ENCODE measurements at regions not wholly inside any gene's neighbourhood (a gene's known extent, or its start where the extent isn't known, plus 50 kb on each side); places are given as distances from the start of the nearest gene placed in this dataset.
A peak's percentile ranks its signal among the peaks of the same experiment; 100 is the strongest.
"Not testable (repeated sequence)": the region's sequence is repeated elsewhere in the genome, so short reads cannot be mapped to it uniquely, and the experiment has no call there.

DNA sequence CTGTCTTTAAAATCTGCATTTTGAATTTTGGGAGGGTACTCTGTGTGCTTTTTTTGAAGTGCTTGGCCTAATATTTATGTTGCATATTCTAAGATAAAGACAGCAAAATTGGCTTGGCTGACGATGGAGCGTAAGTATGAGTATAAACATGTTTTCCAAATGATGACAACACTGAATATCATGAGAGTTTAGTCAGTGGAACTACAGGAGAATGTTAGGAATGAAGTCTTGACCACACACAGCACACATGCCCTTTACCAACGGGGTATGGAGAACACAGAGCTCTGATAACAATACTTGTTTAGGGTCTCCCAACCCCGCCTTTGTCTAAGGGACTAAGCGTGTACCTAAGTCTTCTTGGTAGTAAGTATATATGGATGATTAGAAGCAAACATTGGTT is 253.9 kb upstream of the FZD8 start:
- no peak for DNase-seq (ENCODE audit: low spot score)

DNA sequence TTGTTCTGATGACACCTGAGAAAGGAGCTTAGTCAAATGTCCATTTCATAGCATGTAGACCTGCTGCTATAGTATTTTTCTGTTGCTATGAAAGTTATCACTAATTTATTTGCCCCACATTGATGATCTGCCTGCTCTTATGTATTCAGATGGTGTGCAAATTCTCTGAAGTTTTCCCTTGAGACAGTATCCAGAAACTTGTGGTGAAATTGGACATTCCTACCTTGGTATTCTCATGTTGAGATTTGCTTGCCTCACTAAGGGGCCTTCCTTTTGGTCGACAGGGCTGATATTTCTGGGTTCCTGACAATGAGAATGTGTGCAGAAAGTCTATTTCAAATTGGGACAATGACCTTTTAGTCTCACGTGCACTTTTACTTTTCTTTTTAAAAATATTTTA is 253.2 kb upstream of the FZD8 start:
- DNase-seq (ENCODE audit: low spot score), result no peak

DNA sequence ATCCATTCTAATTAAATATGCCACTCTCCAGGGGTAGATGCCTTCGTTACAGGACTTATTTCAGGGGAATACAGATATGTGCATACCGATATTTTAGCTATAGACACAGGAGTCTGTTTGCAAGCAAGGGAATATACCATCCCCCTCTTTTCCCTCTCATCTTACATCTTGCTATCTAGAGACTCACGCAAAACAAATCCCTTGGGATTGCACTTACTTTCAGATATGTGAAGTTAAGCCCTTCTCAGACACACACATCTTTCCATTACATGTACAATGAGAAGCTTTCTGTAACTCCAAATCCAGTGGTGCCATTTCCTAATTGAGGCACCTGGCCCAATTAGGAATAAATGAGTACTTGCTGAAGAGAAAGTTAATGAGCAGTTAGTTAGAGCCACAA is 250.4 kb upstream of the FZD8 start:
- no peak for DNase-seq (ENCODE audit: low spot score)

DNA sequence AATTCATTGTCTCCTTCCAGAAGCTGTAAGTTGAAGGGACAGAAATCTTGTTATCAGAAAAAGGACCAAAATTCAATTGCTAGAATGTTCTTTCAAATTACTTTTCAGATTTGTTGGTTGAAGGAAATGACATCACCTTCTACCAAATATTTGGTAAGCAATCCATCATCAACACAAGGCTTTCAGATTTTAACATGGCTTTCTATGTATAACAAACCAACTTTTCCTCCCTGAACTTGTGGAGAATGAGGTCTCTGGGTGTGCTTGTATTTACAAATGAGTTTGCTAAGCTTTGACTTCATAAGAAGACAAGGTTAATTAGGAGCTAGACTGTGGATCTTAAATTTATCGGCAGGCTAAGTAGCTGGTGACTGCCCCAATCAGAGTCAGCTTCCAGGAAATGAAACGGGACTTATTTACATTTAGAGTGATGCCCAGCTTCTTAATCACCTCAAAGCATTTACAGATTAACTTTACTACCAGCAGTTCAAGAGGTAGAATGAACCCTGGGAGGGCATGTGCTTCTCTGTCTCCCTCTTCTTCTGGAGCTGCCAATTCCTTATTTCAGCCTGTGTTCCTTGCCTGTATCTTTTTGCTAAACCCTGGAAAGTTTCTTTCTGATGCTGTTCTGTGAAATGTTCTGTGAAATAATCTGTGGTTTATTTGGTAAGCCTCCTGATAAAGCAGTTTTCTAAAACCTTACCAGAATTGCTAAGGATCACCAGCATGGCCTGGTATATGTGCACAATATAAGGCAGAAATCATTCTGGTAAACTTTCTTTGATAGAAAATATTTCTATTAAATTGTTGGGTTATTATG is 248.8 kb upstream of the FZD8 start:
- no peak for DNase-seq (ENCODE audit: low spot score)

DNA sequence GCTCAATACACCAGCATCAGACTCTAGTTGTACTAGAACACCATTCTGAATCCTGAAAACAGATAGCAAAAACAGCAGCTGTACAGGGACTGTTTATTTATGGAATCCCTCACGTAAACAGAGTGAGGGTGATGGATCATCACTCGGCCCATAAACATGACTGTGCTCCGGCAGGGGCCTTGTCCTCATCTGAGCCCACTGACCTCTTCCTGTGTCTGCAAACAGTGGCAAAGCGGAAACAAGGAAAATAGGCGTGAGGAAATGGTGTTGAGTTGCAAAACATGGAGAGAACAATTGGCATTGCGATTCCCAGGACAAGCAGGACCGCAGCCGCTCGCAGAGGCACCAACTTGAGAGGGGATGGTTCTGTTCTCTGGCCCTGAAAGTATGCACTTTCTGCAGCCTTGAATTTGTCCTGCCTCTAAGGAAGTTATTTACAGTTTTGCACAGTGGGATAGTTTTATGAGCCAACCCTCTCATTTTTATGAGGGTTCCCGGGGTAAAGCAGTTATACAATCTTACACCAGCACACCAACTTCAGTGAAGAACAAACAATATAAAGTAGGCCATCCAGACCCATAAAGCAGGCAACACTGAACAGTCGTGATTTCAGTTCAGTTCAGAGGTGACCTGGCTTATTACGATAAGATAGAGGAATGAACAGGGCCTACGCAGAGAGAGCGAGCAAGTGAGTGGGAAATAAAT is 248.0 kb upstream of the FZD8 start:
- no peak for DNase-seq (ENCODE audit: low spot score)

DNA sequence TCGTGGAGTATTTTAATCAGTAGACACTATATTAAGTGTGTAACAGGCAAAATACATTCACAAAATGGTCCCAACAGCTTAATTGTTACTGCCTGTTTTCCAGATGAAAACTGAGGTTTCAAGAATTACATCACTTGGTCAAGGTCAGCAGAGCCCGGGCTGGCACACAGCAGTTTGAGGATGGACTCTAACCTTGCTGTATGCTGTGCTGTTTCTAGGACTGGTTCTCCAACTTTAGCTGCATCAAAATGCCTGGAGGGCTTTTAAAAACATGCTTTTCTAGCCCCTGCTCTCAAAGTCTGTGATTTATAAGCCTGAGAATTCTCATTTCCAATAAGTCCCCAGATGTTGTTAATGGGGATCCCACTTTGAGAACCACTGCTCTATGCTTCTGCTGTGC is 247.1 kb upstream of the FZD8 start:
- no peak for DNase-seq (ENCODE audit: low spot score)

DNA sequence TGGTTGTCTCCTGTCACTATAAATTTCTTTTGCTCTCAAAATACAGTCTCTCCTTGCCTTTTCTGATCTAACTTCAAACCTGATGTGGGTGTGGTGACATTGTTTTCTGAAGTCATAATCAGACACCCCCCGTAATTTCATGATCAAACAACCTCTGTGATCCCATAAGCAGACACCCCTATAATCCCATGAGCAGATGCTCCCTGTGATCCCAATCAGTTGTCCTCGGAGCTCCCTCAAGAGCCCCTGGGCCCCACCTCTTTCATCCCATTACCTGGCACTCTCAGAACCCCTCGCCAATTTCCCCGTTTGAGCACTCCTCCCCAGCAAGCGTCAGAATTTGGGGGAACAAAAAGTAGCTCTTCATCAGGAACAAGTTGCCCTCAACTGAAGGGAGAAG is 246.3 kb upstream of the FZD8 start:
- no peak for DNase-seq (ENCODE audit: low spot score)

DNA sequence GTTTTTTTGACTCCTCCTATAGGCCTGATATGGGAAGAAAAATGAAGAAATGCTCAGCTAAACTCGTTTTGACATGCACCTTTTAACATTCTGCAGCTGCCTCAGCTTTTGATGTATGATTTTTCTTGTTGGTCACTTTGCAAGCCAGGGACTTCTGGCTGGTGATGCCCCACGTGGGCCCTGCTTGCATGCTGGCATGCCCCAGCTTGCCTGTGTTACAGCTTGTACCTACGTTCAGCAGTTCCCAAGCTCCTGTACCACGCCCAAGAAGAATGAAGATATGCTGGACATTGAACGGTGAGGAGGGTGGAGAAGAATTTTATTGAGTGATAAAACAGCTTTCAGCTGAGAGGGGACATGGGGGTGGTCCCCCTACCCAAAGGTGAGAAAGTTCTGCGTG is 245.6 kb upstream of the FZD8 start:
- no peak for DNase-seq (ENCODE audit: low spot score)

DNA sequence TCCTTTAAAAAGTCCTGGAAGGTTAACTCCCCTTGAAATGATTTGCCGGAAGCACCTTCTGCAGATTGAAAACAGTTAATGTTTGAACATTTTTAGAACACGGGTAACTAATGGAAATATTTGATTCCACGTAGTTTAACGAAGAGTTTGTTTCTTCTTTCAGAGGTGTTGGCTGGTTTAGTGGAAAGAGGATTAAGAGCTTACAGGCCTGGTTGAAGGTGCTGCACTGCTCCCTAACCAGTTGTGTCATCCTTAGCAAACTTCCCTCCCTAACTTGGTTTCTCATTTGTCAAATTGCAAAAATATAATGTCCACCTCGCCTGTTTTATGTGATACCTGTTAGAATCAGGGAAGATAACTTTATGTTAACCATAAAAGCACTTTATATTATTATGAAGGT is 243.0 kb upstream of the FZD8 start:
- DNase-seq (ENCODE audit: low spot score), result no peak

DNA sequence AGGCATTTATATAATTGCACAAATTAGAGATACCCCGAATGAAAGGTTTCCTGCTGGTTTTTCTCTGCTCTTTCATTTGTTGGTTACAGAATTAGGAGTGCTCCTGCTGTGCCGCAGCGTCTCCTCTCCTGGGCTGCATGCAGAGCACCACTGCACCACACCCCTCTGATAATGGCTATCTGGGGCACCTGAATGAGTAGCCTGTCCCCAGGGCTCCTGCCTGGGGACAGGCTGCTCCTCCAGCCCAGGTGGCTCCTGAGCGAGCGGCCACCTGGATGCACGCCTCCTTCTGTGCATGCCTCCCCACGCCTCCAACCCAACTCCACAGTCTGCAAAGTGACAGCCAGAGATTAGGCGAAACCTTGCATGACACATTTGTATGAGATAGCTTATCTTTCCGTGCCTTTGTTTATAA is 242.6 kb upstream of the FZD8 start:
- DNase-seq (ENCODE audit: low spot score), result peak; percentile 18

DNA sequence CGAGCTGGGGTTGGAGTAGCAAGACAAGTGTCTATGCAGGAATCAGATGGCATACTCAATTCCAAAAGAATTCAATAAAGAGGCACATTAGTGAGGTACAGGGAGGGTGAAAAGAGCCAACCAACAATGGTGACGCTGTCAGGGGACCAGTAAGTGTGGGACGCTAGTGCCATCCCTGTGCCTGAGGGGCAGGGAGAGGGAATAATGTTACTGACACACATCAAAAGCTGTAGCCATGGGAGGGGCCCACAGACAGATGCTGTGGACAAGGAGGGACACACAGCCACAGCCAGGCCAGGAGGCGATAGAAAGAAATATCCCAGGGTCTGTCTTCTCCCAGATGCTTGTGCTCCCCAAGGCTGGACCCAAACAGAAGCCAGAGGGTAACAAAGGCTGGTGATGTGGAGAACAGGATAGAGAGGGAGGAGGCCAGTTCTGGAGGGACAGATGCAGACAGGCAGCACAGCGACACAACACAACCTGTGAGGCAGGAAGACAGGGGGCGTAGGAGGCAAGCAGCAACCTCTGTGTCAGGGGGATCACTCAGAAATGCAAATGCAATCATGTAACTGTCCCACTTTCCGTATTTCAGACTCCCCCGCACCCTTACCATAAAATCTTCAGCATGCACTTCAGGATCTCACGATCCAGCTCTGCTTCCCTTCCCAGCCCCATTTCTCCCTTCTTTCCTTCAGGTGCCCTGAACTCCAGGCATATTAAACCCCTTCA is 240.5 kb upstream of the FZD8 start:
- no peak for DNase-seq (ENCODE audit: low spot score)

DNA sequence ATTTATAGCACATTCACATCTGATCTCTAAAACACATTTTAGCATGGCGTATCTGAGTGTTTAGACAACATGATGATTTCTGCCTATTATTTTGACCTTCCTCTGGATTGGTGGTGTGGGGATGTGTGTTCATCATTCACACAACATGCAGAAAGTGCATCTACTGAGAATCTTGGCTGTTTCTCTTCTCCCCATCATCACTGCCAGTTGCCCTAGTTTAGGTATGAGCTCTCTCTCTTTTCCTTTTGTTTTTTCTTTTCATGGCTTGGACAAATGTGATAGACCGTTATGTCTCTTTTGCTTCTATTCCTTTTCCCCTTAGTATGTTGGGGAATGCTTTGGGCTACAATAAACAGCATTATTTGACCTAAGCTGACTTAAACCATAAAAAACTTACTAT is 239.2 kb upstream of the FZD8 start:
- DNase-seq (ENCODE audit: low spot score), result no peak

DNA sequence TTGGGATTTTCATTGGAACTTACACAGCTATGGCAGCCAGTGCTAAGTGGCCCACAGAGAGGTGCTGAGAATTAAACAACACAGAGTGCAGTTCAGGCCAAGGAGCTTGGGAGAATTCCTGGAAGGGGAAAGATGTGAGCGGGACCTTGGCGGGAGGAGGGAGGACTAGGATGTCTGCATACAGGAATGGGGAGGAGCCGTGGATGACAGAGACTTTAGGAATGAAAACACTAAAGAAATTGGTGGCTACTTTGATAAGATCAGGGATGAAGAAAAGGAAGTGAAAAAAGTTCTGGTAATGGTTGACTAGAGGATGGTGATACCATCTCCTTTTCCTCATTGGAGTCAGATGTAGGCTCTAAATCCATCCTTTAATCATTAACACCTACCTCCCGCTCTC is 234.2 kb upstream of the FZD8 start:
- no peak for DNase-seq (ENCODE audit: low spot score)

DNA sequence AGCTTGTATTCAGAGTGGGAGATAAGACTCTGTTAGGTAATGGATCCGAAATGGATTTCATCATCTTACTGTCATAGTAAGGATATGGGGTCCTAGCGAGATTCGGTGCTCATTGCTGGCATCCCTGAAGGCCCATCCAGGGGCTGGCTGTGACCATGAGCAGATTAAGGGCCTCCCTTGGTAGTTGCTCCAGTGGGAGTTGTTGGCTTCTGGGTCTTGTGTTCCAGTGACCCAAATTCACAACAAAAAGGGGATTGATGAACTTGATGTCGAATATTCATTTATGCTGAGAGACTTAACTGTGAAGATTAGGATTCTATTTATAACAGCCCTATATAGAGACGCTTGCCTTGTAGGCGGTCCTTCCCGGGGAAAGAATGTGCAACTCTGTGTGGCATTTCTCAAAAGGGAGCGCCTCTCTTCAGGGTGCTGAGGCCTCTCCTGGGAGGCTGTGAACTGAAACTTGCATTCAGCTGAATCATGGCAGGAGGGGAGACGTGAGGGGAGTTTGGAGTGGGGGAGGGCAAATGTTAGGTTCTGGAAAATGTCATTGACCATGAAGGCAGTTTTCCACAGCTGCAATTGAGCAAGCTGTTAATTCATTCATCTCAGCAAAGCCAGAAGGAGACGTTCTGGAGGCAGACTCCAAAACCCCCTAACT is 233.1 kb upstream of the FZD8 start:
- DNase-seq (ENCODE audit: low spot score), result no peak

DNA sequence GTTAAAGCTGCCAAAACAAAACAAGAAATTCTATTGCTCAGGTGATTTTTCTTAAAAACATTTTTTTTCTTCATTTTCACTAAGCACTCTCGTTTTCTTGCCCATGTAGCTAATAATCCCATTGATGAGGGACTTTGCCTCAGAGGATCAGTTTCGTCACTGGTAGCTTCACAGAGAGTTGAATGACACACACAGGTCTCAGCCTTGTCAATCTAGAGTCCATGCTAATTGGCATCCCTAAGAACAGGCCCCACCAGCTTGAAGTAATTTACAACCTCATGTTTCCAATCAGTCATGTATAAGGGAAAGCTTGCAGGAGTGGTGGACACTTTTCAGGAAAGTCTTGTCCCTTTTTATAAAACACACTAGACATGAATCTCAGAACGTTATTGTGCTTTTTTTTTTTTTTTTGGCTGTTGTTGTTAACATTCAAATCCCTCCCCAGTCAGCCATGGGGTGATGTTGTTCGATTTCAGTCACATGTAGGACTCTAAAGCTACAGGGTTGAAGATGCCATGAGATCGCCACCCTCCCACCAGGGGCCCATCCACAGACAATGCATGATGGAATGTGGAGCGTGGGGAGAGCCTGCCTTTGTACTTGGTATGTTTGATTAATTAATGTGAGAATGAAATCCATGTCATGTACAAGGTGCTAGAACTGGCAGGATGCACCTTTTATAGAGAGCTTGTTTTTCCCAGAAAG is 232.4 kb upstream of the FZD8 start:
- no peak for DNase-seq (ENCODE audit: low spot score)

DNA sequence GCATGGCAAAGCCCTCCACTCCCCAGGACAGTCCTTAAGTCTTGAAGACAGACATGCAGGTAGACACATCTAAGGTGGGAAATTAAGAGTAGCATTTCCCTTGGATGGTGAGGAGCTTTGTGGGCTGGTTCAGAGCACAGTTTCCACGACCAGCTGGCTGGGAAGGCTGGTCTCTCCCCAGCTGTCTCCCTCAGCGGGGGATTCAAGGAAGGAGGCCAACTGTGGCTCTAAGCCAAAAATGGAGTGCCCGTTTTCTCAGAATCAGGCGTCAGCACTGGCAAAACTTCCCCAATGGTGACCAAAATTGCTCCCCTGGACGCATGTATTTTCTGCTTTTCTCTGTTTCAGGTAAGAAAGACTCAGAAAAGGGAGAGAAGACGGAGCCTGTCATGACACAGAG is 230.6 kb upstream of the FZD8 start:
- DNase-seq (ENCODE audit: low spot score), result peak; percentile 46

DNA sequence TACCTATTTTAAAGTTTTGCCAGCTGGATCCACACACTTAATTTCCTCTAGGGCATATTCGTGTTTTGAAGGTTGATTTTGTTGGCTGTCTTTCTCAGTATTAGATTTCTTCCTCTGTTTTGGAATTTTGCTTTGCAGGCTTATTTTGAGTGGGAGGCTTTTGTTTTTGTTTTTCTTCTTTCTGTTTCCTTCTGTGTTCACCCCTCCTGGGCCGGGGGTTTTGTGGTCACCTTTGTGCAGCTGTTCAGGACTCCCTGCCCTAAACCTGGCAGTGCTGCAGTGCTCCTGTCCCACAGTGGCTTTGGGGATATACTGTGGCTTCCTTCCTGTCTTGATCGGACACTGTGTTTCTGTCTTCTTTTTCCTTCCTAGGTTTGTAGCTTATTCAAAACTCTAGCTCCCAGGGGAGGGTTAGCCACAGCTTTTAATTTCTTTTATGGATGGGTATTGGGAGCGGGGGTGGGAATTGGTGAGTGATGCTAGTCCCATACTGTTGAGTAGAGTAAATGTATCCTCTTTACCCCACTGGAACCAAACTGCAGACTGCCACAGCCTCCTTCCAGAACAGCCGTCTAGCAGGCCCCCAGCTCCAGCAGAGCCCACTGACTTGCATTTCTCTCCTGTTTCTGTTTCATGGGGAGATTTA is 228.7 kb upstream of the FZD8 start:
- no peak for DNase-seq (ENCODE audit: low spot score)

DNA sequence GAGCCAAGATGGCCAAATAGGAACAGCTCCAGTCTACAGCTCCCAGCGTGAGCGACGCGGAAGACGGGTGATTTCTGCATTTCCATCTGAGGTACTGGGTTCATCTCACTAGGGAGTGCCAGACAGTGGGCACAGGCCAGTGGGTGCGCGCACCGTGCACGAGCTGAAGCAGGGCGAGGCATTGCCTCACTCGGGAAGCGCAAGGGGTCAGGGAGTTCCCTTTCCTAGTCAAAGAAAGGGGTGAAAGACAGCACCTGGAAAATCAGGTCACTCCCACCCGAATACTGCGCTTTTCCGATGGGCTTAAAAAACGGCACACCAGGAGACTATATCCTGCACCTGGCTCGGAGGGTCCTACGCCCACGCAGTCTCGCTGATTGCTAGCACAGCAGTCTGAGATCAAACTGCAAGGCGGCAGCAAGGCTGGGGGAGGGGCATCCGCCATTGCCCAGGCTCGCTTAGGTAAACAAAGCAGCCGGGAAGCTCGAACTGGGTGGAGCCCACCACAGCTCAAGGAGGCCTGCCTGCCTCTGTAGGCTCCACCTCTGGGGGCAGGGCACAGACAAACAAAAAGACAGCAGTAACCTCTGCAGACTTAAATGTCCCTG is 216.7 kb upstream of the FZD8 start:
- DNase-seq (ENCODE audit: low spot score), result not testable (repeated sequence)

DNA sequence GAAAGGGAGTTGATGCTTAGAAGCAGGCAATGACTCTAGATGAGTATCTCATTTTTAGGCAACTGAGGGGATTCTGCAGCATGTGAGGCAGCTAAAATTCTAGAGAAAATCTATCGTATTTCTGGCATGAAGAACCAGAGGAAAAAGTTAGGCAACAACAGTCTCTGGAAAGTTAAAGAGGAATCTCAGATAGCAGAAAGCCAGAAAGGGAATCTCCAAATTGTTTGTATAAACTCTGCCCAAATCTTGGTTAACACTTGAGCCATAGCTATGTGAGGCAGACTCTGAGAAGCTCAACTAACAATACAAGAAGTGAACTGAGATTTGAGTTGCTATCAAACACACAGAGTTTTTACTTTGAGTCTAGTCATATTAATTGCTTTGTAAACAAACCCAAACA is 215.8 kb upstream of the FZD8 start:
- DNase-seq (ENCODE audit: low spot score), result no peak

DNA sequence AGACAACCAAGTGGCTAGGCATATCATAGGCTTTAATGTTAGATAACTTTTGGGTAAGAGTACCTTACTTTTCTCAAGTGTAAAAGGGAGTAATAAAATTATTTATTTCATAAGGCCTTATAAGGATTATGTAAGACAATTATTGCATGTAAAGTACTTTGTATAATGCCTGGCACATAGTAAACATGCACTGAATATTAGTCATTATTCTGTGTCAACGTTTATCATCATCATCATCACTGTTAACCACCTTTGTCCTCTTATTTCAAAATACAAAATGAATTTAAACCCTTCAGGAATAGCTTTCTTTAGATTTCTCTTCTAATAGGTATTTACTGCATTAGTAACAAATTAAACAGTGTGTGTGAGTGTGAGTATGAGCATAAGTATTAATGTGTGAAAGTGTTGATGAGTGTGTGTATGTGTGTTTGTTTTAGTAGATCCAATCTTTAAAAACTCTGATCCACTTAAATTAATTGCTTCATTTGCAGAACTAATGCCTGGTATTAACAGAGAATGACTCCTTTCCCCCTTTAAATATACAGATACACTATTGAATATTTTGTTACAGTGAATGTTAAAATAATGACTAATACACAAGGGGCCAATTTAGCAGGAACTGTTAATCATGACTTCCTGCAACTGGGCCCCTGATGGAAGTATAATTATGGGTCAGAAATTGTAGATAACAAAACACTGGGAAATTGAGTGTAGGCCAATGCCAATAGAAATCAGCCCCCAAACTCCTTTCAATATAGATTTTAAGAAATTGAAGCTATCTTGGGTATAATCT is 213.3 kb upstream of the FZD8 start:
- DNase-seq (ENCODE audit: low spot score), result no peak

All from cerebellar cortex (tissue), 1 donor.